PC-3 (cell line): ENCODE measurements at regions not wholly inside any gene's neighbourhood (a gene's known extent, or its start where the extent isn't known, plus 50 kb on each side); places are given as distances from the start of the nearest gene placed in this dataset.

Source experiments
- CTCF ChIP-seq: fragments of 300-600 bp; sonication (generic); conservative IDR thresholded peaks from 2 replicates; pipeline ENCODE4 v1.5.1; 2017; ENCODE audit warnings: antibody characterized with exemption, low read depth, mild to moderate bottlenecking, low read length
- EZH2 ChIP-seq: fragments of 300-600 bp; sonication (generic); IDR thresholded peaks from one replicate; pipeline ENCODE4 v1.6.1; 2017; ENCODE audit warnings: antibody characterized with exemption, mild to moderate bottlenecking, low read length; ENCODE audit not compliant: unreplicated experiment
- EZH2phosphoT487 ChIP-seq: fragments of 300-600 bp; sonication (generic); IDR thresholded peaks from 2 replicates; pipeline ENCODE4 v1.6.1; 2018; ENCODE audit warnings: mild to moderate bottlenecking, antibody characterized with exemption, low read length, borderline replicate concordance

- TF ChIP-seq CTCF (no peak), EZH2 (no peak), EZH2phosphoT487 (no peak)
These were observed 143.4 kb downstream of the ELOVL4 start for GRCh38 chr6:79803917-79804316.
